ENCODE measurements at regions not wholly inside any gene's neighbourhood (a gene's known extent, or its start where the extent isn't known, plus 50 kb on each side); places are given as distances from the start of the nearest gene placed in this dataset.

DNA sequence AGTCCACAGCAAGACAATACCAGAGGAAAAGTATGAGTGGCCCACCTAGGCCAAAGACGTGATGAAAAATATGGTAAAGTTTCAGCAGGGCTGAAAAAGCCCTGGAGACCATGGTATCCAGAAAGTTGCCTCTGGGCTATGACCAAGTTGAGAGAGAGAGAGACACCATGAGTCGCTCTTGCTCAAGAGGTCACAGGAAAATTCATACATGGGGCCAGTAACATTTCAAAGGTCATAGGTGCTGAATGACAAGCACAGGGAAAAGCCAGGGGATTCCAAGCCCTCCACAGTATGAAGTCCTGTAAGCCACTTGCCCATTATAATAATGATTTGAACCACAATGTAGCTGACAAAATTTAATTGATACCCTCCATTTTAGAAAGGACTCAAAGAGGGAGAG lies 657.7 kb upstream of the CITED2 start:
- TF ChIP-seq, protein P1, sequence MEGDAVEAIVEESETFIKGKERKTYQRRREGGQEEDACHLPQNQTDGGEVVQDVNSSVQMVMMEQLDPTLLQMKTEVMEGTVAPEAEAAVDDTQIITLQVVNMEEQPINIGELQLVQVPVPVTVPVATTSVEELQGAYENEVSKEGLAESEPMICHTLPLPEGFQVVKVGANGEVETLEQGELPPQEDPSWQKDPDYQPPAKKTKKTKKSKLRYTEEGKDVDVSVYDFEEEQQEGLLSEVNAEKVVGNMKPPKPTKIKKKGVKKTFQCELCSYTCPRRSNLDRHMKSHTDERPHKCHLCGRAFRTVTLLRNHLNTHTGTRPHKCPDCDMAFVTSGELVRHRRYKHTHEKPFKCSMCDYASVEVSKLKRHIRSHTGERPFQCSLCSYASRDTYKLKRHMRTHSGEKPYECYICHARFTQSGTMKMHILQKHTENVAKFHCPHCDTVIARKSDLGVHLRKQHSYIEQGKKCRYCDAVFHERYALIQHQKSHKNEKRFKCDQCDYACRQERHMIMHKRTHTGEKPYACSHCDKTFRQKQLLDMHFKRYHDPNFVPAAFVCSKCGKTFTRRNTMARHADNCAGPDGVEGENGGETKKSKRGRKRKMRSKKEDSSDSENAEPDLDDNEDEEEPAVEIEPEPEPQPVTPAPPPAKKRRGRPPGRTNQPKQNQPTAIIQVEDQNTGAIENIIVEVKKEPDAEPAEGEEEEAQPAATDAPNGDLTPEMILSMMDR (IDR thresholded peaks at IDR 0.05): no peak
- no peak for TF ChIP-seq POLR2A (IDR thresholded peaks at IDR 0.05)
